K562 (cell line): ENCODE measurements at regions not wholly inside any gene's neighbourhood (a gene's known extent, or its start where the extent isn't known, plus 50 kb on each side); places are given as distances from the start of the nearest gene placed in this dataset.

Experiments
- COPS2 ChIP-seq: fragments of 450-650 bp; conservative IDR thresholded peaks from 2 replicates; pipeline ENCODE4 v1.6.1; 2016; ENCODE audit warnings: mild to moderate bottlenecking, moderate library complexity
- TF ChIP-seq, protein P1 (sequence below): fragments of 250-450 bp; sonication (Bioruptor Pico); IDR thresholded peaks from 2 replicates; pipeline ENCODE4 v1.5.0; 2021; ENCODE audit warnings: mild to moderate bottlenecking, borderline replicate concordance
- TF ChIP-seq, protein P2 (sequence below): sonication (generic); formaldehyde crosslinking; IDR thresholded peaks from 2 replicates; pipeline ENCODE4 v1.8.1; 2023; ENCODE audit warnings: mild to moderate bottlenecking, missing genetic modification reagents
- TF ChIP-seq, protein P3 (sequence below): sonication (generic); formaldehyde crosslinking; IDR thresholded peaks from 2 replicates; pipeline ENCODE4 v1.8.0; 2022; ENCODE audit warnings: mild to moderate bottlenecking, missing genetic modification reagents

- no peak for TF ChIP-seq COPS2
- TF ChIP-seq, protein P1, sequence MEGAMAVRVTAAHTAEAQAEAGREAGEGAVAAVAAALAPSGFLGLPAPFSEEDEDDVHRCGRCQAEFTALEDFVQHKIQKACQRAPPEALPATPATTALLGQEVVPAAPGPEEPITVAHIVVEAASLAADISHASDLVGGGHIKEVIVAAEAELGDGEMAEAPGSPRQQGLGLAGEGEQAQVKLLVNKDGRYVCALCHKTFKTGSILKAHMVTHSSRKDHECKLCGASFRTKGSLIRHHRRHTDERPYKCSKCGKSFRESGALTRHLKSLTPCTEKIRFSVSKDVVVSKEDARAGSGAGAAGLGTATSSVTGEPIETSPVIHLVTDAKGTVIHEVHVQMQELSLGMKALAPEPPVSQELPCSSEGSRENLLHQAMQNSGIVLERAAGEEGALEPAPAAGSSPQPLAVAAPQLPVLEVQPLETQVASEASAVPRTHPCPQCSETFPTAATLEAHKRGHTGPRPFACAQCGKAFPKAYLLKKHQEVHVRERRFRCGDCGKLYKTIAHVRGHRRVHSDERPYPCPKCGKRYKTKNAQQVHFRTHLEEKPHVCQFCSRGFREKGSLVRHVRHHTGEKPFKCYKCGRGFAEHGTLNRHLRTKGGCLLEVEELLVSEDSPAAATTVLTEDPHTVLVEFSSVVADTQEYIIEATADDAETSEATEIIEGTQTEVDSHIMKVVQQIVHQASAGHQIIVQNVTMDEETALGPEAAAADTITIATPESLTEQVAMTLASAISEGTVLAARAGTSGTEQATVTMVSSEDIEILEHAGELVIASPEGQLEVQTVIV (CRISPR knock-in tag): no peak
- TF ChIP-seq, protein P2, sequence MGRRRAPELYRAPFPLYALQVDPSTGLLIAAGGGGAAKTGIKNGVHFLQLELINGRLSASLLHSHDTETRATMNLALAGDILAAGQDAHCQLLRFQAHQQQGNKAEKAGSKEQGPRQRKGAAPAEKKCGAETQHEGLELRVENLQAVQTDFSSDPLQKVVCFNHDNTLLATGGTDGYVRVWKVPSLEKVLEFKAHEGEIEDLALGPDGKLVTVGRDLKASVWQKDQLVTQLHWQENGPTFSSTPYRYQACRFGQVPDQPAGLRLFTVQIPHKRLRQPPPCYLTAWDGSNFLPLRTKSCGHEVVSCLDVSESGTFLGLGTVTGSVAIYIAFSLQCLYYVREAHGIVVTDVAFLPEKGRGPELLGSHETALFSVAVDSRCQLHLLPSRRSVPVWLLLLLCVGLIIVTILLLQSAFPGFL: no peak
- TF ChIP-seq, protein P3, sequence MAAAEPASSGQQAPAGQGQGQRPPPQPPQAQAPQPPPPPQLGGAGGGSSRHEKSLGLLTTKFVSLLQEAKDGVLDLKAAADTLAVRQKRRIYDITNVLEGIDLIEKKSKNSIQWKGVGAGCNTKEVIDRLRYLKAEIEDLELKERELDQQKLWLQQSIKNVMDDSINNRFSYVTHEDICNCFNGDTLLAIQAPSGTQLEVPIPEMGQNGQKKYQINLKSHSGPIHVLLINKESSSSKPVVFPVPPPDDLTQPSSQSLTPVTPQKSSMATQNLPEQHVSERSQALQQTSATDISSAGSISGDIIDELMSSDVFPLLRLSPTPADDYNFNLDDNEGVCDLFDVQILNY (CRISPR knock-in tag): no peak
Measured at GRCh38 chr11:116082256-116082655, 578.0 kb upstream of the CADM1 start.
